OCI-LY7 (cell line): ENCODE measurements at regions not wholly inside any gene's neighbourhood (a gene's known extent, or its start where the extent isn't known, plus 50 kb on each side); places are given as distances from the start of the nearest gene placed in this dataset.

Experiments
- BruUV-seq: library from RNA; stranded (reverse); fragments of 400-500 nt; replicated peaks from 2 replicates; lab custom pipeline; 2021; lab: Mats Ljungman, UMichigan
- CTCF ChIA-PET: fragments of 300-600 bp; sonication (Branson Sonifier 250); formaldehyde crosslinking; loops from one replicate; lab custom pipeline; 2022; ENCODE audit warnings: antibody characterized with exemption; ENCODE audit not compliant: unreplicated experiment; lab: Charles Lee
- POLR2A ChIA-PET: fragments of 300-600 bp; sonication (Branson Sonifier 250); formaldehyde crosslinking; loops from one replicate; lab custom pipeline; 2022; ENCODE audit warnings: antibody characterized with exemption; lab: Charles Lee
- DNase-seq: peaks from one replicate; pipeline ENCODE4 v3.0.0-alpha.2; 2015; ENCODE audit warnings: low spot score
- H2AFZ ChIP-seq: fragments of 200-600 bp; sonication (generic), shearing (Covaris generic); 2 replicates; pipeline ENCODE4 v1.6.1; 2014; ENCODE audit warnings: mild to moderate bottlenecking, antibody characterized with exemption, low read length, moderate library complexity
- H3K27ac ChIP-seq: fragments of 200-600 bp; sonication (generic); 2 replicates; pipeline ENCODE4 v1.5.1; 2014; ENCODE audit warnings: mixed run types, low read depth, mild to moderate bottlenecking, moderate library complexity, low read length, inconsistent platforms; ENCODE audit not compliant: poor library complexity, severe bottlenecking
- H3K36me3 ChIP-seq: fragments of 200-600 bp; sonication (generic); 2 replicates; pipeline ENCODE4 v1.6.1; 2014; ENCODE audit warnings: mild to moderate bottlenecking, antibody characterized with exemption, low read length, moderate library complexity, mixed read lengths; ENCODE audit not compliant: insufficient read depth
- H3K4me1 ChIP-seq: fragments of 200-600 bp; sonication (generic); 2 replicates; pipeline ENCODE4 v1.5.1; 2014; ENCODE audit warnings: mild to moderate bottlenecking, low read length; ENCODE audit not compliant: insufficient read depth, poor library complexity, severe bottlenecking
- H3K4me2 ChIP-seq: fragments of 200-600 bp; sonication (generic); 2 replicates; pipeline ENCODE4 v1.6.1; 2014; ENCODE audit warnings: mild to moderate bottlenecking, low read length
- H3K4me3 ChIP-seq: fragments of 200-600 bp; sonication (generic); 2 replicates; pipeline ENCODE4 v1.5.1; 2014; ENCODE audit warnings: mild to moderate bottlenecking, low read depth, low read length; ENCODE audit not compliant: poor library complexity, severe bottlenecking
- H3K79me2 ChIP-seq: fragments of 200-600 bp; sonication (generic); 2 replicates; pipeline ENCODE4 v1.6.1; 2016; ENCODE audit warnings: low read depth, mild to moderate bottlenecking, low read length, moderate library complexity, mixed read lengths; ENCODE audit not compliant: insufficient read depth
- H3K9me2 ChIP-seq: fragments of 200-600 bp; sonication (generic); 2 replicates; pipeline ENCODE4 v1.6.1; 2016; ENCODE audit warnings: mild to moderate bottlenecking, low read length, mixed read lengths; ENCODE audit not compliant: insufficient read depth
- H3K9me3 ChIP-seq: fragments of 200-600 bp; sonication (generic); 2 replicates; pipeline ENCODE4 v1.6.1; 2014; ENCODE audit warnings: mild to moderate bottlenecking, mixed run types, low read length, mixed read lengths
- H4K20me1 ChIP-seq: fragments of 200-600 bp; sonication (generic); 2 replicates; pipeline ENCODE4 v1.6.1; 2014; ENCODE audit warnings: mild to moderate bottlenecking, antibody characterized with exemption, low read length, moderate library complexity, mixed read lengths; ENCODE audit not compliant: insufficient read depth
- CTCF ChIP-seq: fragments of 200-600 bp; sonication (generic); conservative IDR thresholded peaks from 2 replicates; pipeline ENCODE4 v1.5.1; 2014; ENCODE audit warnings: mild to moderate bottlenecking, antibody characterized with exemption, low read length, moderate library complexity, mixed read lengths
- EZH2phosphoT487 ChIP-seq: fragments of 200-600 bp; sonication (generic); IDR thresholded peaks from 2 replicates; pipeline ENCODE4 v1.6.1; 2018; ENCODE audit warnings: low read depth, borderline replicate concordance, mild to moderate bottlenecking, mixed run types, antibody characterized with exemption, low read length, moderate library complexity, mixed read lengths
- intact Hi-C: fragments of 100-400 bp; cut with micrococcal nuclease; formaldehyde crosslinking; loops from one replicate; pipeline ENCODE4 v1.10.0; 2022; ENCODE audit not compliant: unreplicated experiment

- no peaks in the 10 kb centered on the region for H3K4me1 ChIP-seq
- no peak overlapping the region for H3K27ac ChIP-seq
- intact Hi-C loops, result no loop called here
- no peaks in the 10 kb centered on the region for H4K20me1 ChIP-seq
- TF ChIP-seq CTCF (no peak), EZH2phosphoT487 (no peak)
- ChIA-PET CTCF (interaction anchor here (0.5 kb wide), 1 partner anchor 16 kb away, joined by 4 read pairs; no protein-coding TSS in a partner anchor), POLR2A (no interaction called here)
- no peaks in the 10 kb centered on the region for H3K36me3 ChIP-seq
- H3K79me2 ChIP-seq, result no peaks in the 10 kb centered on the region
- H3K9me3 ChIP-seq, result no peaks in the 10 kb centered on the region
- no peaks in the 10 kb centered on the region for H3K9me2 ChIP-seq
- H3K4me2 ChIP-seq, result no peak overlapping the region
- H2AFZ ChIP-seq, result no peak overlapping the region
- no TSS peak for BruUV-seq
- no peak overlapping the region for H3K4me3 ChIP-seq
- no peak for DNase-seq
Measured at GRCh38 chr9:95696701-95697100, 178.8 kb upstream of the ERCC6L2 start.

- POLR2A ChIA-PET, result no interaction called here
- CTCF ChIA-PET, result no interaction called here
- H3K27ac ChIP-seq, result no peak overlapping the region
- no peak overlapping the region for H2AFZ ChIP-seq
- intact Hi-C loops, result no loop called here
- no peak overlapping the region for H3K4me3 ChIP-seq
- no peak overlapping the region for H3K4me2 ChIP-seq
- no peak for DNase-seq
- H3K4me1 ChIP-seq, result no peaks in the 10 kb centered on the region
- TF ChIP-seq EZH2phosphoT487 (no peak), CTCF (no peak)
- BruUV-seq, result no TSS peak
- H3K36me3 ChIP-seq, result no peaks in the 10 kb centered on the region
- no peaks in the 10 kb centered on the region for H4K20me1 ChIP-seq
- H3K9me2 ChIP-seq, result no peaks in the 10 kb centered on the region
- no peaks in the 10 kb centered on the region for H3K9me3 ChIP-seq
- H3K79me2 ChIP-seq, result no peaks in the 10 kb centered on the region
Measured at GRCh38 chr9:95691435-95691834, 174.7 kb upstream of the PTCH1 start.

GRCh38 chr9:95689669-95690068 is 172.9 kb upstream of the PTCH1 start:
- no peaks in the 10 kb centered on the region for H3K36me3 ChIP-seq
- BruUV-seq, result no TSS peak
- H3K9me2 ChIP-seq, result no peaks in the 10 kb centered on the region
- ChIA-PET CTCF (no interaction called here), POLR2A (no interaction called here)
- no peaks in the 10 kb centered on the region for H3K4me1 ChIP-seq
- DNase-seq, result no peak
- H3K9me3 ChIP-seq, result no peaks in the 10 kb centered on the region
- H3K79me2 ChIP-seq, result no peaks in the 10 kb centered on the region
- intact Hi-C loops, result no loop called here
- no peak overlapping the region for H2AFZ ChIP-seq
- no peak overlapping the region for H3K27ac ChIP-seq
- no peaks in the 10 kb centered on the region for H4K20me1 ChIP-seq
- no peak overlapping the region for H3K4me3 ChIP-seq
- TF ChIP-seq CTCF, result no peak
- TF ChIP-seq EZH2phosphoT487, result no peak
- H3K4me2 ChIP-seq, result no peak overlapping the region
